SK-N-SH treated with all-trans-retinoic acid at 6 μM for 48 hours (cell line): ENCODE measurements at regions not wholly inside any gene's neighbourhood (a gene's known extent, or its start where the extent isn't known, plus 50 kb on each side); places are given as distances from the start of the nearest gene placed in this dataset.

ENCODE experiments used
- GLIS3 ChIP-seq: fragments of 250-450 bp; sonication (Bioruptor Pico); IDR thresholded peaks from 2 replicates; pipeline ENCODE4 v1.5.0; 2020; ENCODE audit warnings: mild to moderate bottlenecking, moderate library complexity
- TCF4 ChIP-seq: fragments of 250-450 bp; sonication (Bioruptor Pico); IDR thresholded peaks from 2 replicates; pipeline ENCODE4 v1.8.0; 2021; ENCODE audit warnings: mild to moderate bottlenecking, moderate library complexity, borderline replicate concordance
- TOX ChIP-seq: fragments of 250-450 bp; sonication (Bioruptor Pico); IDR thresholded peaks from 2 replicates; pipeline ENCODE4 v1.8.0; 2021; ENCODE audit warnings: mild to moderate bottlenecking, moderate library complexity, borderline replicate concordance
- ZFP3 ChIP-seq: fragments of 250-450 bp; sonication (Bioruptor Pico); IDR thresholded peaks from 2 replicates; pipeline ENCODE4 v1.5.0; 2020; ENCODE audit warnings: mild to moderate bottlenecking, moderate library complexity
- ZNF565 ChIP-seq: fragments of 450-650 bp; formaldehyde crosslinking; conservative IDR thresholded peaks from 2 replicates; pipeline ENCODE4 v1.5.0; 2020; ENCODE audit warnings: low read depth, mild to moderate bottlenecking, moderate library complexity
- TF ChIP-seq, protein P1 (sequence below): fragments of 250-450 bp; sonication (Bioruptor Pico); IDR thresholded peaks from 2 replicates; pipeline ENCODE4 v1.8.0; 2020; ENCODE audit warnings: mild to moderate bottlenecking, moderate library complexity, borderline replicate concordance

DNA sequence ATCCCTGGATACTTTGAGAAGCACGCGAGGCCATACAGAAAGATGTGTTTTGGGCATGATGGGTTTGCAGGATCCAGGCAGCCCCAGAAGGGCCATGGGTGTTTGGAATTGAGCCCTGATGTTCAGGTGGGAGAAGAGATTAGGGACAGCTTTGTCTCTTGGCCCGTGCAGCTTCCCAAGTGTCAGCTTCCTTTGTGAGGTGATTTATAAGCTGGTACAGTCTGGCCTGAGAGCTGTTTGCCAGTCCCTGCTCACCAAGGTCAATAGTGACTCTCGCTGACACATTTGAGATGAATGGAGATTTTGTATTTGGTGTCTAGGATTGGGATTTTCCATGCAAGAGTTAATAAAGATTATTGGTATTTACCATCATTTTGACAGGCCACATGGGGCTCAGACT, 165.9 kb downstream of the ICE1 start:
- TF ChIP-seq TCF4 (CRISPR knock-in tag), result no peak
- TF ChIP-seq, protein P1, sequence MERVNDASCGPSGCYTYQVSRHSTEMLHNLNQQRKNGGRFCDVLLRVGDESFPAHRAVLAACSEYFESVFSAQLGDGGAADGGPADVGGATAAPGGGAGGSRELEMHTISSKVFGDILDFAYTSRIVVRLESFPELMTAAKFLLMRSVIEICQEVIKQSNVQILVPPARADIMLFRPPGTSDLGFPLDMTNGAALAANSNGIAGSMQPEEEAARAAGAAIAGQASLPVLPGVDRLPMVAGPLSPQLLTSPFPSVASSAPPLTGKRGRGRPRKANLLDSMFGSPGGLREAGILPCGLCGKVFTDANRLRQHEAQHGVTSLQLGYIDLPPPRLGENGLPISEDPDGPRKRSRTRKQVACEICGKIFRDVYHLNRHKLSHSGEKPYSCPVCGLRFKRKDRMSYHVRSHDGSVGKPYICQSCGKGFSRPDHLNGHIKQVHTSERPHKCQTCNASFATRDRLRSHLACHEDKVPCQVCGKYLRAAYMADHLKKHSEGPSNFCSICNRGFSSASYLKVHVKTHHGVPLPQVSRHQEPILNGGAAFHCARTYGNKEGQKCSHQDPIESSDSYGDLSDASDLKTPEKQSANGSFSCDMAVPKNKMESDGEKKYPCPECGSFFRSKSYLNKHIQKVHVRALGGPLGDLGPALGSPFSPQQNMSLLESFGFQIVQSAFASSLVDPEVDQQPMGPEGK (CRISPR knock-in tag), result no peak
- TF ChIP-seq GLIS3 (CRISPR knock-in tag), result no peak
- TF ChIP-seq TOX, result no peak
- TF ChIP-seq ZNF565 (CRISPR knock-in tag), result no peak
- TF ChIP-seq ZFP3 (CRISPR knock-in tag), result no peak
